ENCODE measurements at regions not wholly inside any gene's neighbourhood (a gene's known extent, or its start where the extent isn't known, plus 50 kb on each side); places are given as distances from the start of the nearest gene placed in this dataset.
"Not testable (repeated sequence)": the region's sequence is repeated elsewhere in the genome, so short reads cannot be mapped to it uniquely, and the experiment has no call there.

DNA sequence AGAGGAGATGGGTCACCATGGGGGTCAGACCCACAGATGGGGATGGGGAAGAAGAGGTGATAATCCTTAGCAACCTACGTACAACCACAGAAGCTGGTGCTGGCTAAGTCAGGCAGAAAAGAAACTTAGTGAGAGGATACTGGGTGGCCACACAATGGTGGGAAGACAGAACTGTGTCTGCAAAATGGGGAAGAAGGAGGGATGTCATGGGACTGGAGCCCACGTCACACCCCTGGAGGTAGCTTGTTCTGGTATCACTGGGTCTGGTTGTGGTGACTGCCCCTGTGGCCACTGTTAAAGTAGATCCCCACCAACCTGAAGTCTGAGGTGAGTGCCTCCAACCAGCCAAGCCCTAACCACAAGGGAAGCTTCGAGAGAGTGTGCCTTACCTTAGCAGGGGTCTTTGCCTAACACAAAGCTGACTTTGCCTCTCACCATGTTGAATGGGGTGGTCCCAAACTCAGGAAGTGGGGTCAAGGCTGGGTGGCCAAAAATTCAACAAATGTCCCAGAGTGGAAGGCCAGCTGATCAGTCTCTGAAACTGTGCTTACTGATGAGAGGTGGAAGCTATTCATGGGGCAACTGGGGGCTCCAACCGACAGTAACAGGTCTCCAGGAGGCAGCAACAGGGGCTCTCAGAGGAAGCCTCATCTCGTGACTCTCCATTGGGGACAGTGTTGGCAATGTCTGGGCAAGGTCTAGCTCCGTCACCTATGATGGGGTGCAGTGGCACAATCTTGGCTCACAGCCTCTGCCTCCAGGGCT lies 64.8 kb upstream of the SLC1A4 start:
- H3K27ac ChIP-seq (ENCODE audit: low read length): no peak overlapping the region
- no peak overlapping the region for H2AFZ ChIP-seq (ENCODE audit: low read length)
- peaks cover 96% of the 10 kb centered on the region for H3K79me2 ChIP-seq (ENCODE audit: low read length)
- DNase-seq: no peak
- no peak overlapping the region for H3K4me3 ChIP-seq (ENCODE audit: low read length)
- no peak for TF ChIP-seq EZH2 (optimal IDR thresholded peaks at IDR 0.05; ENCODE audit: low read depth, low read length)
- no peak for TF ChIP-seq CTCF (IDR thresholded peaks at IDR 0.05; ENCODE audit: low read length)
- TF ChIP-seq EZH2phosphoT487 (IDR thresholded peaks at IDR 0.05; ENCODE audit: low read length): no peak
- H3K4me1 ChIP-seq (ENCODE audit: low read length): peaks cover 34% of the 10 kb centered on the region
- H3K36me3 ChIP-seq (replicated peaks; ENCODE audit: insufficient read depth, low read length): no peaks in the 10 kb centered on the region
- H3K9ac ChIP-seq (ENCODE audit: low read length): no peak overlapping the region
- peaks cover 6% of the 10 kb centered on the region for H3F3A ChIP-seq (ENCODE audit: insufficient read depth, low read length)
- no peaks in the 10 kb centered on the region for H3K9me3 ChIP-seq (replicated peaks; ENCODE audit: insufficient read depth, low read length)
- no peaks in the 10 kb centered on the region for H3K27me3 ChIP-seq (replicated peaks; ENCODE audit: insufficient read depth, low read length)
- no peaks in the 10 kb centered on the region for H3K9me2 ChIP-seq (replicated peaks; ENCODE audit: insufficient read depth, low read length)
- H4K20me1 ChIP-seq (ENCODE audit: insufficient read depth, low read length): no peaks in the 10 kb centered on the region
- no peak overlapping the region for H3K4me2 ChIP-seq (ENCODE audit: low read depth, low read length)

- Histone ChIP-seq H3K79me2 (ENCODE audit: low read length) (peaks cover 98% of the 10 kb centered on the region), H3K4me1 (ENCODE audit: low read length) (peaks cover 43% of the 10 kb centered on the region)
- H3K9me3 ChIP-seq (replicated peaks; ENCODE audit: insufficient read depth, low read length); H3K4me2 ChIP-seq (ENCODE audit: low read depth, low read length); H3K9me2 ChIP-seq (replicated peaks; ENCODE audit: insufficient read depth, low read length); H2AFZ ChIP-seq (ENCODE audit: low read length); H3K4me3 ChIP-seq (ENCODE audit: low read length); H3K27ac ChIP-seq (ENCODE audit: low read length); H3K27me3 ChIP-seq (replicated peaks; ENCODE audit: insufficient read depth, low read length); H3K9ac ChIP-seq (ENCODE audit: low read length); H3K36me3 ChIP-seq (replicated peaks; ENCODE audit: insufficient read depth, low read length); H4K20me1 ChIP-seq (ENCODE audit: insufficient read depth, low read length); H3F3A ChIP-seq (ENCODE audit: insufficient read depth, low read length); DNase-seq: not testable (repeated sequence)
Observed at GRCh38 chr2:64925930-64926722, 63.1 kb upstream of the SLC1A4 start.

GRCh38 chr2:64928813-64929212 lies 60.4 kb upstream of the SLC1A4 start:
- Histone ChIP-seq H4K20me1 (ENCODE audit: insufficient read depth, low read length) (no peaks in the 10 kb centered on the region), H3K79me2 (ENCODE audit: low read length) (peaks cover 86% of the 10 kb centered on the region), H3K4me3 (ENCODE audit: low read length) (no peak overlapping the region), H3K27me3 (replicated peaks; ENCODE audit: insufficient read depth, low read length) (no peaks in the 10 kb centered on the region), H3K27ac (ENCODE audit: low read length) (no peak overlapping the region), H3K36me3 (replicated peaks; ENCODE audit: insufficient read depth, low read length) (no peaks in the 10 kb centered on the region), H3K9me2 (replicated peaks; ENCODE audit: insufficient read depth, low read length) (no peaks in the 10 kb centered on the region), H3F3A (ENCODE audit: insufficient read depth, low read length) (peaks cover 22% of the 10 kb centered on the region), H3K4me1 (ENCODE audit: low read length) (peaks cover 47% of the 10 kb centered on the region), H3K4me2 (ENCODE audit: low read depth, low read length) (peak overlapping the region; percentile 83; the same call in 1 of the 2 replicates), H3K9me3 (replicated peaks; ENCODE audit: insufficient read depth, low read length) (no peaks in the 10 kb centered on the region), H2AFZ (ENCODE audit: low read length) (no peak overlapping the region), H3K9ac (ENCODE audit: low read length) (no peak overlapping the region)
- no peak for DNase-seq
- TF ChIP-seq EZH2 (optimal IDR thresholded peaks at IDR 0.05; ENCODE audit: low read depth, low read length): no peak
- TF ChIP-seq EZH2phosphoT487 (IDR thresholded peaks at IDR 0.05; ENCODE audit: low read length): no peak
- no peak for TF ChIP-seq CTCF (IDR thresholded peaks at IDR 0.05; ENCODE audit: low read length)

Data from MM.1S (cell line).